ENCODE measurements at regions not wholly inside any gene's neighbourhood (a gene's known extent, or its start where the extent isn't known, plus 50 kb on each side); places are given as distances from the start of the nearest gene placed in this dataset.

GRCh38 chr14:58697930-58698642, 60.3 kb downstream of the DACT1 start:
- TF ChIP-seq CTCF (IDR thresholded peaks at IDR 0.05) (no peak), POLR2A (IDR thresholded peaks at IDR 0.05) (no peak)
